ENCODE measurements at regions not wholly inside any gene's neighbourhood (a gene's known extent, or its start where the extent isn't known, plus 50 kb on each side); places are given as distances from the start of the nearest gene placed in this dataset.

GRCh38 chr4:137468836-137469235 is 63.5 kb downstream of the PCDH18 start:
- 84 to 90% methylated on average over 3 of the region's 3 CpGs for WGBS, 2 donors
- DNase-seq, result no peak
- TF ChIP-seq CTCF (IDR thresholded peaks at IDR 0.05) (no peak), POLR2A (IDR thresholded peaks at IDR 0.05) (no peak), EP300 (IDR thresholded peaks at IDR 0.05) (no peak), POLR2AphosphoS5 (IDR thresholded peaks at IDR 0.05) (no peak)

GRCh38 chr4:137467537-137467936 is 64.8 kb downstream of the PCDH18 start:
- TF ChIP-seq POLR2A (IDR thresholded peaks at IDR 0.05), result no peak
- TF ChIP-seq POLR2AphosphoS5 (IDR thresholded peaks at IDR 0.05), result no peak
- TF ChIP-seq EP300 (IDR thresholded peaks at IDR 0.05), result no peak
- TF ChIP-seq CTCF (IDR thresholded peaks at IDR 0.05), result no peak
- intact Hi-C loops (cut with DNase I), result no loop called here
- H3K4me1 ChIP-seq, result peaks cover 0 to 30% (median 10%) of the 10 kb centered on the region in 4 donors
- H3K9me3 ChIP-seq, result no peaks in the 10 kb centered on the region
- H3K4me3 ChIP-seq, result no peak overlapping the region
- no peak overlapping the region for H3K27ac ChIP-seq
- H3K27me3 ChIP-seq, result no peaks in the 10 kb centered on the region
- H3K36me3 ChIP-seq, result no peaks in the 10 kb centered on the region
- no peak for DNase-seq

More at GRCh38 chr4:137468836-137469235, 63.5 kb downstream of the PCDH18 start:
- peak overlapping the region in 2 of 4 donors; percentile 4 to 21 for H3K27ac ChIP-seq
- no peak overlapping the region for H3K4me3 ChIP-seq
- intact Hi-C loops (cut with DNase I), result no loop called here
- peaks cover 0 to 41% (median 12%) of the 10 kb centered on the region in 4 donors for H3K4me1 ChIP-seq
- H3K36me3 ChIP-seq, result no peaks in the 10 kb centered on the region
- H3K9me3 ChIP-seq, result no peaks in the 10 kb centered on the region
- no peaks in the 10 kb centered on the region for H3K27me3 ChIP-seq

GRCh38 chr4:137463377-137464003 is 68.8 kb downstream of the PCDH18 start:
- H3K27ac ChIP-seq, result no peak overlapping the region
- intact Hi-C loops (cut with DNase I), result no loop called here
- DNase-seq, result no peak
- H3K9me3 ChIP-seq, result no peaks in the 10 kb centered on the region
- no peak overlapping the region for H3K4me3 ChIP-seq
- peaks cover 0 to 13% (median 10%) of the 10 kb centered on the region in 4 donors for H3K4me1 ChIP-seq
- TF ChIP-seq POLR2A (IDR thresholded peaks at IDR 0.05), result no peak
- TF ChIP-seq CTCF (IDR thresholded peaks at IDR 0.05), result no peak
- TF ChIP-seq POLR2AphosphoS5 (IDR thresholded peaks at IDR 0.05), result no peak
- no peak for TF ChIP-seq EP300 (IDR thresholded peaks at IDR 0.05)
- H3K36me3 ChIP-seq, result no peaks in the 10 kb centered on the region
- WGBS, 2 donors, result 93 to 98% methylated on average over 1 of the region's 1 CpG
- H3K27me3 ChIP-seq, result no peaks in the 10 kb centered on the region

GRCh38 chr4:137455647-137456321 is 76.5 kb downstream of the PCDH18 start:
- intact Hi-C loops (cut with DNase I), result no loop called here
- Histone ChIP-seq H3K4me1 (peaks cover 0 to 8% (median 3%) of the 10 kb centered on the region in 4 donors), H3K27ac (no peak overlapping the region), H3K36me3 (no peaks in the 10 kb centered on the region), H3K9me3 (no peaks in the 10 kb centered on the region), H3K4me3 (no peak overlapping the region), H3K27me3 (no peaks in the 10 kb centered on the region)
- no peak for DNase-seq
- 74 to 78% methylated on average over 5 of the region's 5 CpGs for WGBS, 2 donors
- TF ChIP-seq EP300 (IDR thresholded peaks at IDR 0.05), result no peak
- no peak for TF ChIP-seq CTCF (IDR thresholded peaks at IDR 0.05)
- TF ChIP-seq POLR2A (IDR thresholded peaks at IDR 0.05), result no peak
- no peak for TF ChIP-seq POLR2AphosphoS5 (IDR thresholded peaks at IDR 0.05)
